ENCODE measurements at regions not wholly inside any gene's neighbourhood (a gene's known extent, or its start where the extent isn't known, plus 50 kb on each side); places are given as distances from the start of the nearest gene placed in this dataset.

- FAIRE-seq (no peak), DNase-seq (no peak)
- 41 to 71% (median 57%) methylated on average over 1 of the region's 1 CpG for WGBS, 3 donors
- no peak overlapping the region for H3K27ac ChIP-seq (ENCODE audit: low read depth in 1 of 3, low read length in 2 of 3)
- H3K4me1 ChIP-seq (ENCODE audit: control insufficient read depth in 3 of 3, insufficient read depth in 2 of 3, low read depth in 1 of 3, low read length in 2 of 3) = no peaks in the 10 kb centered on the region
- no peaks in the 10 kb centered on the region for H3K27me3 ChIP-seq (ENCODE audit: control insufficient read depth in 3 of 3, insufficient read depth in 3 of 3, low read length in 3 of 3)
- H3K9me3 ChIP-seq (ENCODE audit: control insufficient read depth in 2 of 2, insufficient read depth in 1 of 2, low read depth in 1 of 2, low read length in 1 of 2) = no peaks in the 10 kb centered on the region
- H3K4me3 ChIP-seq (ENCODE audit: low read depth in 1 of 3, low read length in 3 of 3) = no peak overlapping the region
- H3K36me3 ChIP-seq (ENCODE audit: control insufficient read depth in 3 of 3, insufficient read depth in 2 of 3, low read depth in 1 of 3, low read length in 3 of 3) = no peaks in the 10 kb centered on the region
Measured at GRCh38 chr6:8760951-8761350, 325.6 kb upstream of the SLC35B3 start.

DNA sequence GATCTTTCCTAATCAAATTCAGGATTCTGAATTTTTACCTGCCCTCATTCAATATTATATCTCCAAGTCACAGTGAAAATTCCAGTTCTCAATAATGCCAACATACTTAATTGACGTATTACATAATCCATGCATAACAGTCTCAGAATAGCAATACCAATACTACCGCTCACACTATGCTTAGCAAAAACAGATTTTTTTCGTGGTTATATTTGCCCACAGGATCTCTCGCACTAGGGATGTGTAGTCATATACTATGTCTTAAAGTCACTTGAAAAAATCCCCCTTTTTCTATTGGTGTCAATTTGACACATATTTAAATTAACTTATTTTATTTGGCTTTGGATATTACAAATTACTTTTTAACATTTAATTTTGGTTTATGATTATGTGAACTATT, 323.1 kb upstream of the SLC35B3 start:
- H3K27ac ChIP-seq (ENCODE audit: low read depth in 1 of 3, low read length in 2 of 3) = no peak overlapping the region
- no peak for FAIRE-seq
- WGBS, 3 donors = 72 to 78% (median 72%) methylated on average over 4 of the region's 4 CpGs
- no peaks in the 10 kb centered on the region for H3K36me3 ChIP-seq (ENCODE audit: control insufficient read depth in 3 of 3, insufficient read depth in 2 of 3, low read depth in 1 of 3, low read length in 3 of 3)
- no peak for DNase-seq
- H3K4me3 ChIP-seq (ENCODE audit: low read depth in 1 of 3, low read length in 3 of 3) = no peak overlapping the region
- H3K9me3 ChIP-seq (ENCODE audit: control insufficient read depth in 2 of 2, insufficient read depth in 1 of 2, low read depth in 1 of 2, low read length in 1 of 2) = no peaks in the 10 kb centered on the region
- H3K4me1 ChIP-seq (ENCODE audit: control insufficient read depth in 3 of 3, insufficient read depth in 2 of 3, low read depth in 1 of 3, low read length in 2 of 3) = no peaks in the 10 kb centered on the region
- no peaks in the 10 kb centered on the region for H3K27me3 ChIP-seq (ENCODE audit: control insufficient read depth in 3 of 3, insufficient read depth in 3 of 3, low read length in 3 of 3)

DNA sequence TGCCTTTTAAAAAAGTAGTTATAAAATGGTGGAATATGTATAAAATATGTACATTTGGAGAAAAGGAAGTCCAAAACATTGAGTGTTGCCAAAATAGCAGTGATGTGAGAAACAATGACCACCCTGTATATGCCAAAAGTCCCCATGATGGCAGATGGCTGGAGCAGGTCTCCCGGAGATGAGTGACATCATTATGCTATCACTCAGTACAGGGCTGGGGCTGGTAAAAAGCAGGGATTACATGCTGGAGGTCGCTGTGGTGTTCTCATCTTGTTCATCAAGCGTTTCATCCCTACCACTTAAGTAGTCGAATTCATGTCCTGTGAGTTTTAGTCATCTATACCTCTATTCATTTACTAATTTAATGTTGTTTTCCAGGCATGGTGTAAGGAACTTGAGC, 315.3 kb upstream of the SLC35B3 start:
- H3K4me3 ChIP-seq (ENCODE audit: low read depth in 1 of 3, low read length in 3 of 3) = no peak overlapping the region
- WGBS, 3 donors = 73 to 86% (median 75%) methylated on average over 4 of the region's 4 CpGs
- DNase-seq (no peak), FAIRE-seq (no peak)
- no peaks in the 10 kb centered on the region for H3K27me3 ChIP-seq (ENCODE audit: control insufficient read depth in 3 of 3, insufficient read depth in 3 of 3, low read length in 3 of 3)
- H3K4me1 ChIP-seq (ENCODE audit: control insufficient read depth in 3 of 3, insufficient read depth in 2 of 3, low read depth in 1 of 3, low read length in 2 of 3) = no peaks in the 10 kb centered on the region
- H3K27ac ChIP-seq (ENCODE audit: low read depth in 1 of 3, low read length in 2 of 3) = no peak overlapping the region
- H3K9me3 ChIP-seq (ENCODE audit: control insufficient read depth in 2 of 2, insufficient read depth in 1 of 2, low read depth in 1 of 2, low read length in 1 of 2) = no peaks in the 10 kb centered on the region
- no peaks in the 10 kb centered on the region for H3K36me3 ChIP-seq (ENCODE audit: control insufficient read depth in 3 of 3, insufficient read depth in 2 of 3, low read depth in 1 of 3, low read length in 3 of 3)

GRCh38 chr6:8749465-8749864, 314.1 kb upstream of the SLC35B3 start:
- 44 to 46% (median 46%) methylated on average over 1 of the region's 1 CpG for WGBS, 3 donors
- Histone ChIP-seq H3K4me1 (ENCODE audit: control insufficient read depth in 3 of 3, insufficient read depth in 2 of 3, low read depth in 1 of 3, low read length in 2 of 3) (no peaks in the 10 kb centered on the region), H3K4me3 (ENCODE audit: low read depth in 1 of 3, low read length in 3 of 3) (no peak overlapping the region), H3K27ac (ENCODE audit: low read depth in 1 of 3, low read length in 2 of 3) (no peak overlapping the region), H3K9me3 (ENCODE audit: control insufficient read depth in 2 of 2, insufficient read depth in 1 of 2, low read depth in 1 of 2, low read length in 1 of 2) (no peaks in the 10 kb centered on the region), H3K36me3 (ENCODE audit: control insufficient read depth in 3 of 3, insufficient read depth in 2 of 3, low read depth in 1 of 3, low read length in 3 of 3) (no peaks in the 10 kb centered on the region), H3K27me3 (ENCODE audit: control insufficient read depth in 3 of 3, insufficient read depth in 3 of 3, low read length in 3 of 3) (no peaks in the 10 kb centered on the region)
- FAIRE-seq (no peak), DNase-seq (no peak)

DNA sequence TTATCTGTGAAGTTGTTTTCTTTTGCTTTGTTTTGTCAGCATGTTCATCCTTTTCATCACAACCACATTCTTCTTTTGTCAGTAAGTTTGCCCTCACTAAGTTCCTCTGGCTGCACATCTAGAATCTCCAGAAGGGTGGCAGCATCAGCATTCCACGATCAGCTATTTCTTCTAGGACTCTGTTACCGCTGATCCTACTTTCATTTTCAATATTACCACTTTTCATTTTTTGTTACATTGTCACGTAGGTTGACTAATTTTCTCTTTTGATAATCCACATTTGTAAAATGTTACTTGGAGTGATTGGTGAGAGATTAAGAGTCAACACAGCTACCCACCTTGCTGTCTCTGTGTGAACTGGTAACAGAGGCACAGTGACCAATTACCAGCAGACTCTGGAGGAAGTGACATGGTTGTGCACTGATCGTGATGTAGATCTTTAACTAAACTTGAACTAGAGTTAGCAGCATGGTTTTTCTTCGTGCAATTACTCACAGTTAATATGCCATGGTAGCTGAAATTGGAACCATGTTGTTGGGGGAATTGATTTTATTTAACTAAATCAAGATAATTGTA, 307.9 kb upstream of the SLC35B3 start:
- FAIRE-seq (no peak), DNase-seq (peak in 1 of 2 donors; percentile 2)
- Histone ChIP-seq H3K27ac (ENCODE audit: low read depth in 1 of 3, low read length in 2 of 3) (no peak overlapping the region), H3K36me3 (ENCODE audit: control insufficient read depth in 3 of 3, insufficient read depth in 2 of 3, low read depth in 1 of 3, low read length in 3 of 3) (no peaks in the 10 kb centered on the region), H3K4me1 (ENCODE audit: control insufficient read depth in 3 of 3, insufficient read depth in 2 of 3, low read depth in 1 of 3, low read length in 2 of 3) (no peaks in the 10 kb centered on the region), H3K9me3 (ENCODE audit: control insufficient read depth in 2 of 2, insufficient read depth in 1 of 2, low read depth in 1 of 2, low read length in 1 of 2) (no peaks in the 10 kb centered on the region), H3K4me3 (ENCODE audit: low read depth in 1 of 3, low read length in 3 of 3) (no peak overlapping the region), H3K27me3 (ENCODE audit: control insufficient read depth in 3 of 3, insufficient read depth in 3 of 3, low read length in 3 of 3) (no peaks in the 10 kb centered on the region)
- WGBS, 3 donors = 32 to 45% (median 33%) methylated on average over 5 of the region's 5 CpGs

- no peak for FAIRE-seq
- Histone ChIP-seq H3K9me3 (ENCODE audit: control insufficient read depth in 2 of 2, insufficient read depth in 1 of 2, low read depth in 1 of 2, low read length in 1 of 2) (no peaks in the 10 kb centered on the region), H3K27me3 (ENCODE audit: control insufficient read depth in 3 of 3, insufficient read depth in 3 of 3, low read length in 3 of 3) (no peaks in the 10 kb centered on the region), H3K4me1 (ENCODE audit: control insufficient read depth in 3 of 3, insufficient read depth in 2 of 3, low read depth in 1 of 3, low read length in 2 of 3) (no peaks in the 10 kb centered on the region), H3K4me3 (ENCODE audit: low read depth in 1 of 3, low read length in 3 of 3) (no peak overlapping the region), H3K27ac (ENCODE audit: low read depth in 1 of 3, low read length in 2 of 3) (no peak overlapping the region), H3K36me3 (ENCODE audit: control insufficient read depth in 3 of 3, insufficient read depth in 2 of 3, low read depth in 1 of 3, low read length in 3 of 3) (no peaks in the 10 kb centered on the region)
- no peak for DNase-seq
- 72 to 84% (median 80%) methylated on average over 2 of the region's 2 CpGs for WGBS, 3 donors
Measured at GRCh38 chr6:8739454-8739853, 304.1 kb upstream of the SLC35B3 start.

GRCh38 chr6:8738951-8739350, 303.6 kb upstream of the SLC35B3 start:
- Histone ChIP-seq H3K9me3 (ENCODE audit: control insufficient read depth in 2 of 2, insufficient read depth in 1 of 2, low read depth in 1 of 2, low read length in 1 of 2) (no peaks in the 10 kb centered on the region), H3K4me3 (ENCODE audit: low read depth in 1 of 3, low read length in 3 of 3) (no peak overlapping the region), H3K27me3 (ENCODE audit: control insufficient read depth in 3 of 3, insufficient read depth in 3 of 3, low read length in 3 of 3) (no peaks in the 10 kb centered on the region), H3K36me3 (ENCODE audit: control insufficient read depth in 3 of 3, insufficient read depth in 2 of 3, low read depth in 1 of 3, low read length in 3 of 3) (no peaks in the 10 kb centered on the region), H3K27ac (ENCODE audit: low read depth in 1 of 3, low read length in 2 of 3) (no peak overlapping the region), H3K4me1 (ENCODE audit: control insufficient read depth in 3 of 3, insufficient read depth in 2 of 3, low read depth in 1 of 3, low read length in 2 of 3) (no peaks in the 10 kb centered on the region)
- no peak for FAIRE-seq
- no peak for DNase-seq
- WGBS, 3 donors = 67 to 70% (median 68%) methylated on average over 2 of the region's 2 CpGs

- Histone ChIP-seq H3K27me3 (ENCODE audit: control insufficient read depth in 3 of 3, insufficient read depth in 3 of 3, low read length in 3 of 3) (no peaks in the 10 kb centered on the region), H3K27ac (ENCODE audit: low read depth in 1 of 3, low read length in 2 of 3) (no peak overlapping the region), H3K4me1 (ENCODE audit: control insufficient read depth in 3 of 3, insufficient read depth in 2 of 3, low read depth in 1 of 3, low read length in 2 of 3) (no peaks in the 10 kb centered on the region), H3K36me3 (ENCODE audit: control insufficient read depth in 3 of 3, insufficient read depth in 2 of 3, low read depth in 1 of 3, low read length in 3 of 3) (no peaks in the 10 kb centered on the region), H3K9me3 (ENCODE audit: control insufficient read depth in 2 of 2, insufficient read depth in 1 of 2, low read depth in 1 of 2, low read length in 1 of 2) (peaks cover 0 to 3% of the 10 kb centered on the region in 2 donors), H3K4me3 (ENCODE audit: low read depth in 1 of 3, low read length in 3 of 3) (no peak overlapping the region)
- FAIRE-seq (no peak), DNase-seq (no peak)
- WGBS, 3 donors = 73 to 74% (median 74%) methylated on average over 7 of the region's 7 CpGs
Measured at GRCh38 chr6:8736156-8736895, 301.0 kb upstream of the SLC35B3 start.

- no peaks in the 10 kb centered on the region for H3K36me3 ChIP-seq (ENCODE audit: control insufficient read depth in 3 of 3, insufficient read depth in 2 of 3, low read depth in 1 of 3, low read length in 3 of 3)
- H3K4me1 ChIP-seq (ENCODE audit: control insufficient read depth in 3 of 3, insufficient read depth in 2 of 3, low read depth in 1 of 3, low read length in 2 of 3) = no peaks in the 10 kb centered on the region
- H3K4me3 ChIP-seq (ENCODE audit: low read depth in 1 of 3, low read length in 3 of 3) = no peak overlapping the region
- DNase-seq (no peak), FAIRE-seq (no peak)
- H3K27ac ChIP-seq (ENCODE audit: low read depth in 1 of 3, low read length in 2 of 3) = no peak overlapping the region
- H3K27me3 ChIP-seq (ENCODE audit: control insufficient read depth in 3 of 3, insufficient read depth in 3 of 3, low read length in 3 of 3) = no peaks in the 10 kb centered on the region
- 79 to 89% (median 86%) methylated on average over 5 of the region's 5 CpGs for WGBS, 3 donors
- peaks cover 0 to 3% of the 10 kb centered on the region in 2 donors for H3K9me3 ChIP-seq (ENCODE audit: control insufficient read depth in 2 of 2, insufficient read depth in 1 of 2, low read depth in 1 of 2, low read length in 1 of 2)
Measured at GRCh38 chr6:8733879-8734278, 298.5 kb upstream of the SLC35B3 start.

All from small intestine (tissue), 7 donors.